ENCODE measurements at regions not wholly inside any gene's neighbourhood (a gene's known extent, or its start where the extent isn't known, plus 50 kb on each side); places are given as distances from the start of the nearest gene placed in this dataset.

DNA sequence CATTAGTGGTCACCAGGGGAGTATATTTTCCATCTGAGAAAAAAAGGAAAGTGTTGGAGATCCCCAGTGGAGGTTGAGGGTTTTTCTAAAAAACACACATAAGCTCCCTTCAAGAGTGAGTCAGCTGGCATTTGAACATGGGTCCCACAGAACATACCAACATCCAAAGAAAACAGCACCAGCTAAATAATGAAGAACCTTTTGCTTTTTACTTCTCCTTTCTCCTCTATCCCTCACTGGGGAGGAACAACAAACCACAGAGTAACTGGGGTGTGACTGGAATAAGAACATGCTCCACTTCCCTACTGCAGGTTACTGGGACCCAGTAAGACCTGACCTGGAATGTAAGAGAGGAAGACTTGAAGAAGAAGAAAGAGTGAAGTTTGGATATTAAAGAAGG lies 56.5 kb upstream of the RAPH1 start:
- H3K18ac ChIP-seq (ENCODE audit: low read length) = no peak overlapping the region
- no peak overlapping the region for H2AFZ ChIP-seq (ENCODE audit: low read length)
- H4K8ac ChIP-seq (ENCODE audit: low read depth, low read length) = no peak overlapping the region
- H3K9ac ChIP-seq (ENCODE audit: low read depth, low read length, poor library complexity) = no peak overlapping the region
- H2BK15ac ChIP-seq (ENCODE audit: low read length) = no peak overlapping the region
- no peak overlapping the region for H2AK5ac ChIP-seq (ENCODE audit: low read depth, low read length)
- H3K23ac ChIP-seq (ENCODE audit: low read depth, low read length, poor library complexity) = no peak overlapping the region
- H3K36me3 ChIP-seq (replicated peaks in 1 of 2; ENCODE audit: control insufficient read depth in 2 of 2, insufficient read depth in 2 of 2, low read length in 2 of 2) = no peaks in the 10 kb centered on the region
- no peak overlapping the region for H2BK120ac ChIP-seq (ENCODE audit: low read depth, low read length)
- no peak overlapping the region for H3K27ac ChIP-seq (replicated peaks; ENCODE audit: low read length)
- peaks cover 0 to 11% (median 0%) of the 10 kb centered on the region in 3 experiments for H3K27me3 ChIP-seq (ENCODE audit: control insufficient read depth in 3 of 3, insufficient read depth in 3 of 3, low read depth in 1 of 3, low read length in 3 of 3)
- no peaks in the 10 kb centered on the region for H3K9me3 ChIP-seq (replicated peaks in 1 of 2; ENCODE audit: control insufficient read depth in 2 of 2, insufficient read depth in 1 of 2, low read depth in 1 of 2, low read length in 2 of 2)
- H3K79me1 ChIP-seq (ENCODE audit: low read depth, low read length) = no peaks in the 10 kb centered on the region
- H2BK12ac ChIP-seq (ENCODE audit: low read length) = no peak overlapping the region
- no peak for DNase-seq (ENCODE audit: low spot score)
- H3K4ac ChIP-seq (ENCODE audit: low read length) = no peak overlapping the region
- H4K91ac ChIP-seq (ENCODE audit: low read depth, low read length, poor library complexity) = no peak overlapping the region
- no peaks in the 10 kb centered on the region for H3K4me1 ChIP-seq (ENCODE audit: control insufficient read depth in 2 of 2, insufficient read depth in 1 of 2, low read depth in 1 of 2, low read length in 2 of 2)
- H2BK5ac ChIP-seq (ENCODE audit: low read length) = no peak overlapping the region
- H3K4me2 ChIP-seq (ENCODE audit: insufficient read depth, low read length, poor library complexity, severe bottlenecking) = no peak overlapping the region
- no peak overlapping the region for H3K4me3 ChIP-seq (ENCODE audit: low read length in 2 of 2)
- no peak overlapping the region for H3K14ac ChIP-seq (ENCODE audit: low read length)

DNA sequence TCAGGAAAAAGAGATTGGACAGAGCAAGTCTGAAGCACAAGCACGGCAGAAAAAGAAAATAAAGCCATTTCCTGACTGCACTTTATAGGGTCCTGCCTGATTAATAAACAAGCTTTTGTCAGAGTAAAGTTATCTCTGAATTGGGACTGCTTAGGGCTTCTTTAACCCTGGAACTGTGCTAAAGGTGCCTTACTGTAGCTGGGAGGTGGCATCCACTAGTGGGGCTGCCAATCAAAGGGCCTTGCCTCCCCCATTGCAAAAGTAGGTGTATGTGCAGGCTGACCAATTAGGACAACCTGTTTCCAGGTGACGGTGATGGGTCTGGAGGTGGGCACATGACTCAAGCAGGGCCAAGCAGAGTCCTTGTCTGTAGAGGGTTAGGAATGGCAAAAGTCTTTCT lies 57.4 kb upstream of the RAPH1 start:
- no peak overlapping the region for H3K18ac ChIP-seq (ENCODE audit: low read length)
- no peak overlapping the region for H3K4ac ChIP-seq (ENCODE audit: low read length)
- H2AK5ac ChIP-seq (ENCODE audit: low read depth, low read length) = no peak overlapping the region

DNA sequence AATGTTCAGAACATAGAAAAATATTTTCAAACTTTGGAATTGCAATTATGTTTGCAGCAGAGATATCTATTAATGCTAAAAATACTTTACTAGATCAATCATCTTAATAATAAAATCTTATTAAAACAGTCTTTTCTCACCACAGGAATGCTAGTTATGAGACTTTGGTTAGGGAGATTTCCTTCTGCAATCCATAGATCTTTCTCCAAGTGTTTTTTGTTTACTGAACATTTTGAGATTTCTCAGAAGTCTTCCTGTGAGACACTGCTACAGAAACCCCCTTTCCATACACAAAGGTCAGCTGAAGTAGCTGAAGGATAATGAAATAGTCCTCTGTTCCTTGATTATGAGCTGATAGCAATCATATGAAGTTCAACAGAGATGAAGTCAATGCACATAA lies 59.4 kb upstream of the RAPH1 start:
- Histone ChIP-seq H4K91ac (ENCODE audit: low read depth, low read length, poor library complexity) (no peak overlapping the region), H3K23ac (ENCODE audit: low read depth, low read length, poor library complexity) (no peak overlapping the region), H3K14ac (ENCODE audit: low read length) (no peak overlapping the region), H2AK5ac (ENCODE audit: low read depth, low read length) (no peak overlapping the region), H3K18ac (ENCODE audit: low read length) (no peak overlapping the region), H3K4me2 (ENCODE audit: insufficient read depth, low read length, poor library complexity, severe bottlenecking) (no peak overlapping the region), H3K9ac (ENCODE audit: low read depth, low read length, poor library complexity) (no peak overlapping the region), H3K27ac (replicated peaks; ENCODE audit: low read length) (no peak overlapping the region), H2AFZ (ENCODE audit: low read length) (no peak overlapping the region), H3K4me1 (ENCODE audit: control insufficient read depth in 2 of 2, insufficient read depth in 1 of 2, low read depth in 1 of 2, low read length in 2 of 2) (no peaks in the 10 kb centered on the region), H2BK5ac (ENCODE audit: low read length) (no peak overlapping the region), H3K4me3 (ENCODE audit: low read length in 2 of 2) (no peak overlapping the region), H3K79me1 (ENCODE audit: low read depth, low read length) (no peaks in the 10 kb centered on the region), H3K36me3 (replicated peaks in 1 of 2; ENCODE audit: control insufficient read depth in 2 of 2, insufficient read depth in 2 of 2, low read length in 2 of 2) (no peaks in the 10 kb centered on the region), H2BK12ac (ENCODE audit: low read length) (no peak overlapping the region), H3K4ac (ENCODE audit: low read length) (no peak overlapping the region), H3K27me3 (ENCODE audit: control insufficient read depth in 3 of 3, insufficient read depth in 3 of 3, low read depth in 1 of 3, low read length in 3 of 3) (peaks cover 0 to 11% (median 0%) of the 10 kb centered on the region in 3 experiments), H2BK120ac (ENCODE audit: low read depth, low read length) (no peak overlapping the region), H2BK15ac (ENCODE audit: low read length) (no peak overlapping the region), H3K9me3 (replicated peaks in 1 of 2; ENCODE audit: control insufficient read depth in 2 of 2, insufficient read depth in 1 of 2, low read depth in 1 of 2, low read length in 2 of 2) (no peaks in the 10 kb centered on the region), H4K8ac (ENCODE audit: low read depth, low read length) (no peak overlapping the region)
- DNase-seq (ENCODE audit: low spot score) = no peak

More for the DNA sequence above, 57.4 kb upstream of the RAPH1 start:
- Histone ChIP-seq H3K23ac (ENCODE audit: low read depth, low read length, poor library complexity) (no peak overlapping the region), H3K36me3 (replicated peaks in 1 of 2; ENCODE audit: control insufficient read depth in 2 of 2, insufficient read depth in 2 of 2, low read length in 2 of 2) (no peaks in the 10 kb centered on the region), H3K4me2 (ENCODE audit: insufficient read depth, low read length, poor library complexity, severe bottlenecking) (no peak overlapping the region), H2BK12ac (ENCODE audit: low read length) (no peak overlapping the region), H3K9me3 (replicated peaks in 1 of 2; ENCODE audit: control insufficient read depth in 2 of 2, insufficient read depth in 1 of 2, low read depth in 1 of 2, low read length in 2 of 2) (no peaks in the 10 kb centered on the region), H2AFZ (ENCODE audit: low read length) (no peak overlapping the region), H4K8ac (ENCODE audit: low read depth, low read length) (no peak overlapping the region), H3K4me3 (ENCODE audit: low read length in 2 of 2) (no peak overlapping the region), H3K27me3 (ENCODE audit: control insufficient read depth in 3 of 3, insufficient read depth in 3 of 3, low read depth in 1 of 3, low read length in 3 of 3) (peaks cover 0 to 11% (median 0%) of the 10 kb centered on the region in 3 experiments), H2BK120ac (ENCODE audit: low read depth, low read length) (no peak overlapping the region), H2BK15ac (ENCODE audit: low read length) (no peak overlapping the region), H3K79me1 (ENCODE audit: low read depth, low read length) (no peaks in the 10 kb centered on the region), H3K27ac (replicated peaks; ENCODE audit: low read length) (no peak overlapping the region), H4K91ac (ENCODE audit: low read depth, low read length, poor library complexity) (no peak overlapping the region), H3K14ac (ENCODE audit: low read length) (no peak overlapping the region), H2BK5ac (ENCODE audit: low read length) (no peak overlapping the region), H3K9ac (ENCODE audit: low read depth, low read length, poor library complexity) (no peak overlapping the region), H3K4me1 (ENCODE audit: control insufficient read depth in 2 of 2, insufficient read depth in 1 of 2, low read depth in 1 of 2, low read length in 2 of 2) (no peaks in the 10 kb centered on the region)
- no peak for DNase-seq (ENCODE audit: low spot score)
- WGBS, 2 donors (ENCODE audit: extremely low coverage in 2 of 2, insufficient read length in 2 of 2, insufficient replicate concordance in 1 of 2) = no CpG with 5 or more reads among the region's 2 CpGs

DNA sequence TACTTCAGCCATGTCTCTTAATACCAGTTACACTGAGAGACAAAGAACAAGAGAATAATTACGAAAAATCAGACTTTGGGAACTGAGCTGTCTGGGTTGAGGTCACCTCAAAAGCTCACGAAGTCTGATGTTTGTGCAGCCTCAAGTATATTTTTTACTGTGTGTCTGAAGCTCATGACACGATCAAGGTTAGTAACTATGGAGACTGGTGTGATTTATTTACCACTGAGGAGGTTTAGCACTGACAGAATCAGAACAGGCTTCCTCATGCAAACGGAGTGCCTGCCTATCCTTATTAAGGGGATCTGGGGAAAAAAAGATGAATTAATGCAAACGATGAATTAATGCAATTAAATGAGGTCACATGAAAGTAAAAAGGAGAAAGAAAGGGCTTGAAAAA lies 61.1 kb upstream of the RAPH1 start:
- peaks cover 2 to 4% of the 10 kb centered on the region in 2 donors for H3K4me1 ChIP-seq (ENCODE audit: control insufficient read depth in 2 of 2, insufficient read depth in 1 of 2, low read depth in 1 of 2, low read length in 2 of 2)
- no peak overlapping the region for H3K4me2 ChIP-seq (ENCODE audit: insufficient read depth, low read length, poor library complexity, severe bottlenecking)
- H2AFZ ChIP-seq (ENCODE audit: low read length) = no peak overlapping the region
- H3K18ac ChIP-seq (ENCODE audit: low read length) = no peak overlapping the region
- no peaks in the 10 kb centered on the region for H3K79me1 ChIP-seq (ENCODE audit: low read depth, low read length)
- no peak overlapping the region for H4K8ac ChIP-seq (ENCODE audit: low read depth, low read length)
- H3K4me3 ChIP-seq (ENCODE audit: low read length in 2 of 2) = no peak overlapping the region
- no CpG with 5 or more reads among the region's 5 CpGs for WGBS, 2 donors (ENCODE audit: extremely low coverage in 2 of 2, insufficient read length in 2 of 2, insufficient replicate concordance in 1 of 2)
- H2BK120ac ChIP-seq (ENCODE audit: low read depth, low read length) = no peak overlapping the region
- H3K9me3 ChIP-seq (replicated peaks in 1 of 2; ENCODE audit: control insufficient read depth in 2 of 2, insufficient read depth in 1 of 2, low read depth in 1 of 2, low read length in 2 of 2) = no peaks in the 10 kb centered on the region
- no peak overlapping the region for H3K27ac ChIP-seq (replicated peaks; ENCODE audit: low read length)
- H2BK12ac ChIP-seq (ENCODE audit: low read length) = no peak overlapping the region
- no peak overlapping the region for H3K4ac ChIP-seq (ENCODE audit: low read length)
- H3K23ac ChIP-seq (ENCODE audit: low read depth, low read length, poor library complexity) = no peak overlapping the region
- H2BK15ac ChIP-seq (ENCODE audit: low read length) = no peak overlapping the region
- no peaks in the 10 kb centered on the region for H3K36me3 ChIP-seq (replicated peaks in 1 of 2; ENCODE audit: control insufficient read depth in 2 of 2, insufficient read depth in 2 of 2, low read length in 2 of 2)
- no peak overlapping the region for H3K9ac ChIP-seq (ENCODE audit: low read depth, low read length, poor library complexity)
- no peak for DNase-seq (ENCODE audit: low spot score)
- no peak overlapping the region for H2AK5ac ChIP-seq (ENCODE audit: low read depth, low read length)
- no peak overlapping the region for H4K91ac ChIP-seq (ENCODE audit: low read depth, low read length, poor library complexity)
- no peak overlapping the region for H2BK5ac ChIP-seq (ENCODE audit: low read length)
- H3K27me3 ChIP-seq (ENCODE audit: control insufficient read depth in 3 of 3, insufficient read depth in 3 of 3, low read depth in 1 of 3, low read length in 3 of 3) = peaks cover 0 to 11% (median 0%) of the 10 kb centered on the region in 3 experiments
- no peak overlapping the region for H3K14ac ChIP-seq (ENCODE audit: low read length)
